HepG2 (cell line): ENCODE measurements at regions not wholly inside any gene's neighbourhood (a gene's known extent, or its start where the extent isn't known, plus 50 kb on each side); places are given as distances from the start of the nearest gene placed in this dataset.

Experiments used
- ATAC-seq: fragments of 200-7000 bp; cut with Tn5 transposase; 3 replicates; pipeline ENCODE4 v1.9.1; 2020; ENCODE audit warnings: mild to moderate bottlenecking, moderate library complexity
- BruUV-seq: library from RNA; stranded (reverse); fragments of 400-500 nt; replicated peaks from 2 replicates; lab custom pipeline; 2021; lab: Mats Ljungman, UMichigan
- CTCF ChIA-PET: fragments of 300-600 bp; formaldehyde crosslinking; extraction: SDS; loops from one replicate; lab custom pipeline; 2021; ENCODE audit warnings: low total read pairs, inconsistent platforms, low intra/inter-chr PET ratio; lab: Yijun Ruan, JAX
- POLR2A ChIA-PET: fragments of 350-600 bp; sonication (Branson Sonifier 250); formaldehyde crosslinking; loops from one replicate; lab custom pipeline; 2020; ENCODE audit warnings: antibody characterized with exemption, inconsistent platforms; lab: Yijun Ruan, JAX
- DNase-seq: peaks from one replicate; pipeline ENCODE4 v3.0.0-alpha.2; 2015; ENCODE audit warnings: low spot score
- FAIRE-seq: peaks from 3 replicates; lab custom pipeline; 2011; peaks lifted over from hg19 to GRCh38; lab: Jason Lieb, UNC
- H2AFZ ChIP-seq: one replicate; pipeline ENCODE4 v1.6.1; 2011; ENCODE audit warnings: low read length, inconsistent platforms
- H3K27ac ChIP-seq: fragments of 300-600 bp; 3 replicates; pipeline ENCODE4 v1.8.0; 2011; ENCODE audit warnings: mixed run types, mild to moderate bottlenecking, mixed read lengths, low read length, inconsistent platforms; ENCODE audit not compliant: insufficient read depth; ENCODE audit errors: extremely low read length
- H3K27me3 ChIP-seq, 2 experiments: fragments of 200-600 bp in 1 of 2; 2 replicates in 1 of 2; 3 replicates in 1 of 2; pipeline versions ENCODE4 v1.6.0 to v1.8.0; 2011; ENCODE audit warnings: low read length in 2 of 2, mild to moderate bottlenecking in 2 of 2, moderate library complexity in 2 of 2, inconsistent platforms in 1 of 2; ENCODE audit not compliant: insufficient read depth in 2 of 2, control insufficient read depth in 1 of 2
- H3K36me3 ChIP-seq, 2 experiments: fragments of 200-600 bp in 1 of 2; replicated peaks in 1 of 2; 2 replicates in 1 of 2; 3 replicates in 1 of 2; pipeline versions ENCODE4 v1.5.1 to v1.8.0; 2011; ENCODE audit warnings: low read length in 2 of 2, inconsistent platforms in 1 of 2; ENCODE audit not compliant: insufficient read depth in 2 of 2, control insufficient read depth in 1 of 2
- H3K4me1 ChIP-seq: 2 replicates; pipeline ENCODE4 v1.5.1; 2012; ENCODE audit warnings: low read length, inconsistent platforms; ENCODE audit not compliant: insufficient read depth
- H3K4me2 ChIP-seq: 2 replicates; pipeline ENCODE4 v1.6.0; 2011; ENCODE audit warnings: low read depth, low read length, inconsistent platforms
- H3K4me3 ChIP-seq, 3 experiments: fragments of 200-600 bp in 1 of 3; sonication (generic), shearing (Covaris generic) in 1 of 3; replicated peaks in 1 of 3; 2 replicates each; pipeline ENCODE4 v1.5.1; 2011 to 2016; ENCODE audit warnings: low read length in 3 of 3, inconsistent platforms in 2 of 3, low read depth in 2 of 3, mild to moderate bottlenecking in 2 of 3, control low read depth in 1 of 3, mixed read lengths in 1 of 3; ENCODE audit not compliant: insufficient read depth in 1 of 3
- H3K79me2 ChIP-seq: one replicate; pipeline ENCODE4 v1.6.1; 2011; ENCODE audit warnings: low read length, inconsistent platforms; ENCODE audit not compliant: insufficient read depth
- H3K9ac ChIP-seq: 2 replicates; pipeline ENCODE4 v1.6.0; 2011; ENCODE audit warnings: mild to moderate bottlenecking, low read depth, low read length, inconsistent platforms; ENCODE audit not compliant: insufficient read depth
- H3K9me3 ChIP-seq: 2 replicates; pipeline ENCODE4 v1.5.1; 2012; ENCODE audit warnings: mild to moderate bottlenecking, low read length
- H4K20me1 ChIP-seq: 2 replicates; pipeline ENCODE4 v1.6.0; 2011; ENCODE audit warnings: inconsistent platforms, mild to moderate bottlenecking, low read length, moderate library complexity; ENCODE audit not compliant: insufficient read depth
- DR1 ChIP-seq: sonication (generic); formaldehyde crosslinking; IDR thresholded peaks from 2 replicates; pipeline ENCODE4 v1.8.0; 2021; ENCODE audit warnings: mild to moderate bottlenecking, missing genetic modification reagents, inconsistent platforms
- FOXK2 ChIP-seq: fragments of 450-650 bp; IDR thresholded peaks from 2 replicates; pipeline ENCODE4 v1.6.1; 2016
- KAT7 ChIP-seq: IDR thresholded peaks from 2 replicates; pipeline ENCODE4 v1.6.1; 2018; ENCODE audit warnings: borderline replicate concordance, missing compliant biosample characterization
- KDM2A ChIP-seq: sonication (generic); formaldehyde crosslinking; IDR thresholded peaks from 2 replicates; pipeline ENCODE4 v1.4.0; 2020; ENCODE audit warnings: low read depth, missing genetic modification reagents, borderline replicate concordance
- MTA3 ChIP-seq: sonication (generic); formaldehyde crosslinking; IDR thresholded peaks from 2 replicates; pipeline ENCODE4 v1.4.0; 2020; ENCODE audit warnings: missing genetic modification reagents
- SCMH1 ChIP-seq: sonication (generic); formaldehyde crosslinking; IDR thresholded peaks from 2 replicates; pipeline ENCODE4 v1.9.0; 2021; ENCODE audit warnings: missing genetic modification reagents, mild to moderate bottlenecking, borderline replicate concordance
- SMARCE1 ChIP-seq: fragments of 450-650 bp; IDR thresholded peaks from 2 replicates; pipeline ENCODE4 v1.6.1; 2017; ENCODE audit warnings: borderline replicate concordance
- YEATS4 ChIP-seq: sonication (generic); formaldehyde crosslinking; IDR thresholded peaks from 2 replicates; pipeline ENCODE4 v1.4.0; 2020; ENCODE audit warnings: missing genetic modification reagents, borderline replicate concordance
- ZBTB7B ChIP-seq: sonication (generic); formaldehyde crosslinking; IDR thresholded peaks from 2 replicates; pipeline ENCODE4 v1.4.0; 2020; ENCODE audit warnings: missing genetic modification reagents
- ZKSCAN5 ChIP-seq: sonication (generic); formaldehyde crosslinking; IDR thresholded peaks from 2 replicates; pipeline ENCODE4 v1.5.1; 2020; ENCODE audit warnings: mild to moderate bottlenecking, missing genetic modification reagents
- ZNF18 ChIP-seq: sonication (generic); formaldehyde crosslinking; IDR thresholded peaks from 2 replicates; pipeline ENCODE4 v1.8.0; 2022; ENCODE audit warnings: mild to moderate bottlenecking, missing genetic modification reagents; ENCODE audit not compliant: insufficient replicate concordance
- ZNF34 ChIP-seq: sonication (generic); formaldehyde crosslinking; IDR thresholded peaks from 2 replicates; pipeline ENCODE4 v1.4.0; 2020; ENCODE audit warnings: mild to moderate bottlenecking, missing genetic modification reagents, borderline replicate concordance
- ZNF512 ChIP-seq: sonication (generic); formaldehyde crosslinking; IDR thresholded peaks from 2 replicates; pipeline ENCODE4 v1.4.0; 2020; ENCODE audit warnings: mild to moderate bottlenecking, missing genetic modification reagents
- ZNF563 ChIP-seq: sonication (generic); formaldehyde crosslinking; IDR thresholded peaks from 2 replicates; pipeline ENCODE4 v1.8.0; 2022; ENCODE audit warnings: mild to moderate bottlenecking, moderate library complexity, missing genetic modification reagents
- ZNF879 ChIP-seq: sonication (generic); formaldehyde crosslinking; IDR thresholded peaks from 2 replicates; pipeline ENCODE4 v1.8.1; 2023; ENCODE audit warnings: missing genetic modification reagents
- ZSCAN21 ChIP-seq: sonication (generic); formaldehyde crosslinking; IDR thresholded peaks from 2 replicates; pipeline ENCODE4 v1.8.0; 2022; ENCODE audit warnings: mild to moderate bottlenecking, missing genetic modification reagents, moderate library complexity, borderline replicate concordance
- WGBS: methylation state at CpG from one replicate; pipeline ENCODE4 v1.1.6; 2017; ENCODE audit warnings: low lambda C conversion rate; 5-methylcytosine and 5-hydroxymethylcytosine counted together
- in situ Hi-C: cut with HindIII; loops from 2 replicates; pipeline ENCODE4 v1.10.0; 2017; ENCODE audit warnings: low pct_unique_long_range_greater_than_20kb; ENCODE audit not compliant: extremely low pct_ligation_motif_present
- intact Hi-C: fragments of 100-400 bp; cut with micrococcal nuclease; formaldehyde crosslinking; loops from one replicate; pipeline ENCODE4 v1.10.0; 2022; ENCODE audit not compliant: unreplicated experiment
- TF ChIP-seq, protein P1 (sequence below): sonication (generic); formaldehyde crosslinking; IDR thresholded peaks from 2 replicates; pipeline ENCODE4 v1.4.0; 2020; ENCODE audit warnings: missing genetic modification reagents
- TF ChIP-seq, protein P2 (sequence below): sonication (generic); formaldehyde crosslinking; IDR thresholded peaks from 2 replicates; pipeline ENCODE4 v1.4.0; 2020; ENCODE audit warnings: missing genetic modification reagents

- BruUV-seq: no TSS peak
Observed at GRCh38 chr6:112752305-112752704, 405.2 kb downstream of the RFPL4B start.

More at GRCh38 chr6:112752305-112752704, 405.2 kb downstream of the RFPL4B start:
- in situ Hi-C loops (no loop called here), intact Hi-C loops (no loop called here)
- FAIRE-seq (no peak), DNase-seq (no peak), ATAC-seq (no peak)
- Histone ChIP-seq H3K36me3 (no peaks in the 10 kb centered on the region), H3K4me3 (no peak overlapping the region), H3K9me3 (no peaks in the 10 kb centered on the region), H3K27me3 (no peaks in the 10 kb centered on the region), H4K20me1 (no peaks in the 10 kb centered on the region), H2AFZ (no peak overlapping the region), H3K4me2 (no peak overlapping the region), H3K4me1 (no peaks in the 10 kb centered on the region), H3K9ac (no peak overlapping the region), H3K27ac (no peak overlapping the region), H3K79me2 (no peaks in the 10 kb centered on the region)
- 3% methylated on average over 2 of the region's 2 CpGs for WGBS
- CTCF ChIA-PET: no interaction called here
- POLR2A ChIA-PET: no interaction called here
- TF ChIP-seq SCMH1 (CRISPR knock-in tag) (no peak), ZNF879 (CRISPR knock-in tag) (no peak), ZNF34 (no peak), KDM2A (CRISPR knock-in tag) (no peak), ZSCAN21 (CRISPR knock-in tag) (no peak), SMARCE1 (no peak), ZNF18 (no peak), YEATS4 (CRISPR knock-in tag) (no peak), KAT7 (CRISPR knock-in tag) (no peak), FOXK2 (no peak), ZKSCAN5 (CRISPR knock-in tag) (no peak), MTA3 (CRISPR knock-in tag) (no peak), ZNF563 (CRISPR knock-in tag) (no peak), ZNF512 (no peak), ZBTB7B (CRISPR knock-in tag) (no peak), DR1 (CRISPR knock-in tag) (no peak)
- TF ChIP-seq, protein P1, sequence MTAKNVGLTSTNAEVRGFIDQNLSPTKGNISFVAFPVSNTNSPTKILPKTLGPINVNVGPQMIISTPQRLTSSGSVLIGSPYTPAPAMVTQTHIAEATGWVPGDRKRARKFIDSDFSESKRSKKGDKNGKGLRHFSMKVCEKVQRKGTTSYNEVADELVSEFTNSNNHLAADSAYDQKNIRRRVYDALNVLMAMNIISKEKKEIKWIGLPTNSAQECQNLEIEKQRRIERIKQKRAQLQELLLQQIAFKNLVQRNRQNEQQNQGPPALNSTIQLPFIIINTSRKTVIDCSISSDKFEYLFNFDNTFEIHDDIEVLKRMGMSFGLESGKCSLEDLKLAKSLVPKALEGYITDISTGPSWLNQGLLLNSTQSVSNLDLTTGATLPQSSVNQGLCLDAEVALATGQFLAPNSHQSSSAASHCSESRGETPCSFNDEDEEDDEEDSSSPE: no peak
- TF ChIP-seq, protein P2, sequence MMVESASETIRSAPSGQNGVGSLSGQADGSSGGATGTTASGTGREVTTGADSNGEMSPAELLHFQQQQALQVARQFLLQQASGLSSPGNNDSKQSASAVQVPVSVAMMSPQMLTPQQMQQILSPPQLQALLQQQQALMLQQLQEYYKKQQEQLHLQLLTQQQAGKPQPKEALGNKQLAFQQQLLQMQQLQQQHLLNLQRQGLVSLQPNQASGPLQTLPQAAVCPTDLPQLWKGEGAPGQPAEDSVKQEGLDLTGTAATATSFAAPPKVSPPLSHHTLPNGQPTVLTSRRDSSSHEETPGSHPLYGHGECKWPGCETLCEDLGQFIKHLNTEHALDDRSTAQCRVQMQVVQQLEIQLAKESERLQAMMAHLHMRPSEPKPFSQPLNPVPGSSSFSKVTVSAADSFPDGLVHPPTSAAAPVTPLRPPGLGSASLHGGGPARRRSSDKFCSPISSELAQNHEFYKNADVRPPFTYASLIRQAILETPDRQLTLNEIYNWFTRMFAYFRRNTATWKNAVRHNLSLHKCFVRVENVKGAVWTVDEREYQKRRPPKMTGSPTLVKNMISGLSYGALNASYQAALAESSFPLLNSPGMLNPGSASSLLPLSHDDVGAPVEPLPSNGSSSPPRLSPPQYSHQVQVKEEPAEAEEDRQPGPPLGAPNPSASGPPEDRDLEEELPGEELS (CRISPR knock-in tag): no peak
- TF ChIP-seq, all 625 proteins: peak for 0
